HCEC 1CT (cell line): ENCODE measurements at regions not wholly inside any gene's neighbourhood (a gene's known extent, or its start where the extent isn't known, plus 50 kb on each side); places are given as distances from the start of the nearest gene placed in this dataset.
"Not testable (repeated sequence)": the region's sequence is repeated elsewhere in the genome, so short reads cannot be mapped to it uniquely, and the experiment has no call there.

Source experiments
- DNase-seq: peaks from one replicate; pipeline ENCODE4 v3.0.0-alpha.2; 2017

GRCh38 chr14:21791749-21792148, 118.1 kb upstream of the OR4E1 start:
- no peak for DNase-seq

- not testable (repeated sequence) for DNase-seq
Observed at GRCh38 chr14:21788687-21789086, 115.1 kb upstream of the OR4E1 start.

- not testable (repeated sequence) for DNase-seq
Observed at GRCh38 chr14:21787242-21787641, 113.6 kb upstream of the OR4E1 start.

GRCh38 chr14:21781543-21781942, 107.9 kb upstream of the OR4E1 start:
- DNase-seq, result no peak

GRCh38 chr14:21780429-21781084, 106.9 kb upstream of the OR4E1 start:
- DNase-seq, result no peak

- no peak for DNase-seq
Observed at GRCh38 chr14:21771671-21772070, 98.1 kb upstream of the OR4E1 start.

GRCh38 chr14:21768875-21769257, 95.2 kb upstream of the OR4E1 start:
- DNase-seq, result no peak

GRCh38 chr14:21768116-21768874, 94.7 kb upstream of the OR4E1 start:
- DNase-seq, result peak; percentile 3

GRCh38 chr14:21760360-21760759, 86.7 kb upstream of the OR4E1 start:
- DNase-seq, result not testable (repeated sequence)

GRCh38 chr14:21749306-21749868, 75.8 kb upstream of the OR4E1 start:
- no peak for DNase-seq

GRCh38 chr14:21748869-21749303, 75.3 kb upstream of the OR4E1 start:
- peak; percentile 56 for DNase-seq

GRCh38 chr14:21735639-21736307, 62.2 kb upstream of the OR4E1 start:
- no peak for DNase-seq

GRCh38 chr14:21735200-21735599, 61.6 kb upstream of the OR4E1 start:
- DNase-seq, result no peak

- peak; percentile 22 for DNase-seq
Observed at GRCh38 chr14:21734457-21735074, 60.9 kb upstream of the OR4E1 start.

- no peak for DNase-seq
Observed at GRCh38 chr14:21729703-21730233, 56.1 kb upstream of the OR4E1 start.

GRCh38 chr14:21725250-21725649, 51.6 kb upstream of the OR4E1 start:
- no peak for DNase-seq

GRCh38 chr14:21724090-21724973, 50.7 kb upstream of the OR4E1 start:
- no peak for DNase-seq

- peak; percentile 33 for DNase-seq
Observed at GRCh38 chr14:21723431-21724045, 49.9 kb upstream of the OR4E1 start.
